ENCODE measurements at regions not wholly inside any gene's neighbourhood (a gene's known extent, or its start where the extent isn't known, plus 50 kb on each side); places are given as distances from the start of the nearest gene placed in this dataset.

GRCh38 chr11:127223633-127224032 lies 223.1 kb upstream of the KIRREL3 start:
- Histone ChIP-seq H3K36me3 (replicated peaks; ENCODE audit: low read depth, low read length) (no peaks in the 10 kb centered on the region), H3K27me3 (ENCODE audit: low read depth, low read length) (no peaks in the 10 kb centered on the region), H4K20me1 (ENCODE audit: insufficient read depth, low read length) (no peaks in the 10 kb centered on the region), H3K9me3 (ENCODE audit: insufficient read depth, low read length) (no peaks in the 10 kb centered on the region), H3K79me2 (ENCODE audit: low read length) (no peaks in the 10 kb centered on the region), H2AFZ (ENCODE audit: low read depth, low read length) (no peak overlapping the region), H3K9ac (ENCODE audit: low read length) (no peak overlapping the region), H3K4me3 (ENCODE audit: low read length) (no peak overlapping the region), H3K4me2 (ENCODE audit: low read length) (no peak overlapping the region), H3K4me1 (ENCODE audit: low read length) (no peaks in the 10 kb centered on the region), H3K27ac (ENCODE audit: low read length) (no peak overlapping the region)
- TF ChIP-seq EZH2phosphoT487 (IDR thresholded peaks at IDR 0.05; ENCODE audit: low read depth), result no peak
- TF ChIP-seq CTCF (IDR thresholded peaks at IDR 0.05; ENCODE audit: low read depth, low read length), result no peak

- H3K27me3 ChIP-seq (ENCODE audit: low read depth, low read length), result no peaks in the 10 kb centered on the region
- no peak overlapping the region for H3K27ac ChIP-seq (ENCODE audit: low read length)
- H3K9ac ChIP-seq (ENCODE audit: low read length), result no peak overlapping the region
- no peaks in the 10 kb centered on the region for H3K4me1 ChIP-seq (ENCODE audit: low read length)
- no peaks in the 10 kb centered on the region for H4K20me1 ChIP-seq (ENCODE audit: insufficient read depth, low read length)
- no peaks in the 10 kb centered on the region for H3K79me2 ChIP-seq (ENCODE audit: low read length)
- H3K4me3 ChIP-seq (ENCODE audit: low read length), result no peak overlapping the region
- H3K9me3 ChIP-seq (ENCODE audit: insufficient read depth, low read length), result no peaks in the 10 kb centered on the region
- no peak overlapping the region for H2AFZ ChIP-seq (ENCODE audit: low read depth, low read length)
- TF ChIP-seq CTCF (IDR thresholded peaks at IDR 0.05; ENCODE audit: low read depth, low read length) (no peak), EZH2phosphoT487 (IDR thresholded peaks at IDR 0.05; ENCODE audit: low read depth) (no peak)
- H3K36me3 ChIP-seq (replicated peaks; ENCODE audit: low read depth, low read length), result no peaks in the 10 kb centered on the region
- no peak overlapping the region for H3K4me2 ChIP-seq (ENCODE audit: low read length)
Measured at GRCh38 chr11:127223026-127223425, 222.5 kb upstream of the KIRREL3 start.

GRCh38 chr11:127219704-127220103 lies 219.1 kb upstream of the KIRREL3 start:
- Histone ChIP-seq H3K9me3 (ENCODE audit: insufficient read depth, low read length) (no peaks in the 10 kb centered on the region), H3K27ac (ENCODE audit: low read length) (no peak overlapping the region), H4K20me1 (ENCODE audit: insufficient read depth, low read length) (no peaks in the 10 kb centered on the region), H2AFZ (ENCODE audit: low read depth, low read length) (no peak overlapping the region), H3K27me3 (ENCODE audit: low read depth, low read length) (no peaks in the 10 kb centered on the region), H3K9ac (ENCODE audit: low read length) (no peak overlapping the region), H3K4me1 (ENCODE audit: low read length) (no peaks in the 10 kb centered on the region), H3K79me2 (ENCODE audit: low read length) (no peaks in the 10 kb centered on the region), H3K36me3 (replicated peaks; ENCODE audit: low read depth, low read length) (no peaks in the 10 kb centered on the region), H3K4me2 (ENCODE audit: low read length) (no peak overlapping the region), H3K4me3 (ENCODE audit: low read length) (no peak overlapping the region)
- TF ChIP-seq CTCF (IDR thresholded peaks at IDR 0.05; ENCODE audit: low read depth, low read length), result no peak
- TF ChIP-seq EZH2phosphoT487 (IDR thresholded peaks at IDR 0.05; ENCODE audit: low read depth), result no peak

- H3K36me3 ChIP-seq (replicated peaks; ENCODE audit: low read depth, low read length), result no peaks in the 10 kb centered on the region
- no peak overlapping the region for H3K9ac ChIP-seq (ENCODE audit: low read length)
- H3K4me1 ChIP-seq (ENCODE audit: low read length), result no peaks in the 10 kb centered on the region
- no peak overlapping the region for H3K4me3 ChIP-seq (ENCODE audit: low read length)
- no peak overlapping the region for H3K4me2 ChIP-seq (ENCODE audit: low read length)
- no peak for TF ChIP-seq CTCF (IDR thresholded peaks at IDR 0.05; ENCODE audit: low read depth, low read length)
- TF ChIP-seq EZH2phosphoT487 (IDR thresholded peaks at IDR 0.05; ENCODE audit: low read depth), result no peak
- H3K27me3 ChIP-seq (ENCODE audit: low read depth, low read length), result no peaks in the 10 kb centered on the region
- H4K20me1 ChIP-seq (ENCODE audit: insufficient read depth, low read length), result no peaks in the 10 kb centered on the region
- no peaks in the 10 kb centered on the region for H3K79me2 ChIP-seq (ENCODE audit: low read length)
- H3K27ac ChIP-seq (ENCODE audit: low read length), result no peak overlapping the region
- no peak overlapping the region for H2AFZ ChIP-seq (ENCODE audit: low read depth, low read length)
- H3K9me3 ChIP-seq (ENCODE audit: insufficient read depth, low read length), result no peaks in the 10 kb centered on the region
Measured at GRCh38 chr11:127218275-127218608, 217.7 kb upstream of the KIRREL3 start.

All from OCI-LY3 (cell line).